ENCODE measurements at regions not wholly inside any gene's neighbourhood (a gene's known extent, or its start where the extent isn't known, plus 50 kb on each side); places are given as distances from the start of the nearest gene placed in this dataset.

DNA sequence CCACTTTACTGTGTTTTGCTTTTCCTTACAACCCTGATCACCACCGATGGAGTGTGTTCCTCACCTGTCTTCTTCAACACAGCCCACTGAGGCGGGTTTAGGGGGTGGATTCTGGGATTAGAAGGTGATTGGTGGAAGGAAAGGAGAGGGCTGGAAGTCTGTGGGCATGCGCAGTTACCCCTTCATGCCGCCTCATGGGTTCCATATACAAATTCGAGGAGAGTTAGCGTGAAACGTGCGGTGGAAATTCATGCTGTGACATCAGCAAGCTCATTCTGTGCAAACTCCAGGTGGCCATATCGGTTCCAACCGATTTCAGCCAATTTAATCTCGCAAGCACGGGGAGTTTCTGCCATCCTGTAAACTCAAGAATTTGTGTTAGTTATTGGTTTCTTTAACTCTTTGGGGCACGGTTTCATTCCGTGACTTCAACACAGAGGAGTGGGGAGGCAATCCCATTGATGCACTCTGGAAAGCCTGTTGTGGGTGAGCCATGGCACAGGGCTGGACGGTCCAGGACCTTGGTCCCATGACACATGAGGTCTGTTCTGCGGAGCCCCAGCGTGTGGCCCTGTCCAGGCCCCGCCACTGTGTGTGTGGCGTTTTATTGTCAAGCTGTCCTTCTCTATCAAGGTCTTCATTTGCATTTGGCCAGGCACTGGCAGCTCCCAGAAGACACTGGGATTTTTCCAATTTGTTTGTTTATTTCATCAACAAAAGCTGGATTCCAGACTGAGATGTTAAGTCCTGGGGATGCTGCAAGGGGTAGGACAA lies 482.8 kb upstream of the SULF2 start:
- Histone ChIP-seq H3K14ac (ENCODE audit: low read length in 2 of 2) (no peak overlapping the region), H3K4me3 (ENCODE audit: insufficient read depth in 1 of 2, low read depth in 1 of 2, low read length in 2 of 2) (no peak overlapping the region), H3K27ac (ENCODE audit: low read length, poor library complexity, severe bottlenecking) (no peak overlapping the region), H3K4ac (ENCODE audit: low read depth in 1 of 2, low read length in 2 of 2) (no peak overlapping the region), H3K27me3 (ENCODE audit: control insufficient read depth in 1 of 2, insufficient read depth in 1 of 2, low read length in 2 of 2) (peaks cover 57 to 80% of the 10 kb centered on the region in 2 experiments), H2BK120ac (ENCODE audit: low read depth, low read length) (no peak overlapping the region), H2BK5ac (ENCODE audit: low read depth, low read length, poor library complexity, severe bottlenecking) (no peak overlapping the region), H3K9me3 (ENCODE audit: control insufficient read depth, low read length) (peaks cover 7% of the 10 kb centered on the region), H2AFZ (ENCODE audit: low read depth, low read length) (no peak overlapping the region), H4K91ac (ENCODE audit: low read length) (no peak overlapping the region), H2BK12ac (ENCODE audit: low read length in 2 of 2) (no peak overlapping the region), H3K36me3 (ENCODE audit: control insufficient read depth in 1 of 2, insufficient read depth in 2 of 2, low read depth in 1 of 2, low read length in 2 of 2) (no peaks in the 10 kb centered on the region), H3K79me1 (replicated peaks; ENCODE audit: low read length, poor library complexity, severe bottlenecking) (no peaks in the 10 kb centered on the region), H4K8ac (ENCODE audit: low read length) (no peak overlapping the region), H3K9ac (ENCODE audit: low read length) (no peak overlapping the region), H3K23ac (ENCODE audit: low read length in 2 of 2) (no peak overlapping the region), H3K4me2 (ENCODE audit: low read length, poor library complexity, severe bottlenecking) (no peak overlapping the region), H2BK15ac (ENCODE audit: low read depth, poor library complexity, severe bottlenecking) (no peak overlapping the region), H3K18ac (ENCODE audit: low read depth in 1 of 2, low read length in 2 of 2) (no peak overlapping the region), H2AK5ac (ENCODE audit: low read length, severe bottlenecking) (no peak overlapping the region), H3K4me1 (ENCODE audit: control insufficient read depth, insufficient read depth, low read depth, low read length) (no peaks in the 10 kb centered on the region)
- no peak for DNase-seq
- WGBS: 90% methylated on average over 18 of the region's 19 CpGs

DNA sequence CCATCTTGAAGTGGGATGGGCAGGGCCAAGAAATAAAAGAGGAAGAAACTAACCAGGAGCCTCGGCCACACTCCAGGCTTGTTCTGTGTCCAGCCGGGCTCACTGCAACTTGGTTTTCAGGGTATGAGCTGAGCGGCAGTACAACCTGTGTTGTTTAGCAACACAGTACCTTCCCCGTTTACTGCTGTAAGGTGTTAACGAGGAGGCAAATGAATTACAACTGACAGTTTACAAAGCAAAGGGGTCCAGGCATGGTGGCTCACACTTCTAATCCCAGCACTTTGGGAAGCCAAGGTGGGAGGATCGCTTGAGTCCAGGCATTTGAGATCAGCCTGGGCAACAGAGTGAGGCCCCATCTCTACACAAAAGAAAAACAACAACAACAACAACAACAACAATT lies 481.3 kb upstream of the SULF2 start:
- Histone ChIP-seq H2BK15ac (ENCODE audit: low read depth, poor library complexity, severe bottlenecking) (no peak overlapping the region), H3K4me1 (ENCODE audit: control insufficient read depth, insufficient read depth, low read depth, low read length) (no peaks in the 10 kb centered on the region), H3K4me3 (ENCODE audit: insufficient read depth in 1 of 2, low read depth in 1 of 2, low read length in 2 of 2) (no peak overlapping the region), H2BK120ac (ENCODE audit: low read depth, low read length) (no peak overlapping the region), H3K27ac (ENCODE audit: low read length, poor library complexity, severe bottlenecking) (no peak overlapping the region), H4K91ac (ENCODE audit: low read length) (no peak overlapping the region), H3K79me1 (replicated peaks; ENCODE audit: low read length, poor library complexity, severe bottlenecking) (no peaks in the 10 kb centered on the region), H4K8ac (ENCODE audit: low read length) (peak overlapping the region; percentile 38), H3K4me2 (ENCODE audit: low read length, poor library complexity, severe bottlenecking) (no peak overlapping the region), H2AK5ac (ENCODE audit: low read length, severe bottlenecking) (no peak overlapping the region), H3K36me3 (ENCODE audit: control insufficient read depth in 1 of 2, insufficient read depth in 2 of 2, low read depth in 1 of 2, low read length in 2 of 2) (no peaks in the 10 kb centered on the region), H2AFZ (ENCODE audit: low read depth, low read length) (no peak overlapping the region), H3K4ac (ENCODE audit: low read depth in 1 of 2, low read length in 2 of 2) (no peak overlapping the region), H3K14ac (ENCODE audit: low read length in 2 of 2) (no peak overlapping the region), H3K9ac (ENCODE audit: low read length) (no peak overlapping the region), H3K18ac (ENCODE audit: low read depth in 1 of 2, low read length in 2 of 2) (no peak overlapping the region), H3K9me3 (ENCODE audit: control insufficient read depth, low read length) (peaks cover 7% of the 10 kb centered on the region), H3K23ac (ENCODE audit: low read length in 2 of 2) (no peak overlapping the region), H2BK5ac (ENCODE audit: low read depth, low read length, poor library complexity, severe bottlenecking) (no peak overlapping the region), H3K27me3 (ENCODE audit: control insufficient read depth in 1 of 2, insufficient read depth in 1 of 2, low read length in 2 of 2) (peaks cover 52 to 79% of the 10 kb centered on the region in 2 experiments), H2BK12ac (ENCODE audit: low read length in 2 of 2) (no peak overlapping the region)
- no peak for DNase-seq
- WGBS: 77% methylated on average over 6 of the region's 6 CpGs

DNA sequence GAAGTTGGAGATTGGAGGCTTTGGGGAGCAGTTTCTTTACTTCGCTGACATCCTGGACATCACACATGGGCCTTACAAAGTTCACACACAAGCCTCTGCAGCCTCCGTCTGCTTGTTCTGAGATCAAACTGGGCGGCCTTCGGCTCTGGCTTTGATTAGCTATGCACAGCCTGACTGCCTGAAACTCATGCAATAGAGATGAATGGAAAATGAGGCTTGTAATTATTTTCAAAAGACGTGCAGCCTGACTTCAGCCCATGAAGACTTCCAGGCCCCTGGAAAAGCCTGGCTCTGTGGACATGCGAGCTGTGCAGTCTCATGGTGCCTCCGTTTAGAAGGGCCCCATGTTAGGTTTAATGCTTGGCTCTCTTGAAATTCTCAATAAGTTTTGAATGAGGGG lies 480.5 kb upstream of the SULF2 start:
- peaks cover 7% of the 10 kb centered on the region for H3K9me3 ChIP-seq (ENCODE audit: control insufficient read depth, low read length)
- H3K23ac ChIP-seq (ENCODE audit: low read length in 2 of 2): no peak overlapping the region
- 77% methylated on average over 7 of the region's 7 CpGs for WGBS

DNA sequence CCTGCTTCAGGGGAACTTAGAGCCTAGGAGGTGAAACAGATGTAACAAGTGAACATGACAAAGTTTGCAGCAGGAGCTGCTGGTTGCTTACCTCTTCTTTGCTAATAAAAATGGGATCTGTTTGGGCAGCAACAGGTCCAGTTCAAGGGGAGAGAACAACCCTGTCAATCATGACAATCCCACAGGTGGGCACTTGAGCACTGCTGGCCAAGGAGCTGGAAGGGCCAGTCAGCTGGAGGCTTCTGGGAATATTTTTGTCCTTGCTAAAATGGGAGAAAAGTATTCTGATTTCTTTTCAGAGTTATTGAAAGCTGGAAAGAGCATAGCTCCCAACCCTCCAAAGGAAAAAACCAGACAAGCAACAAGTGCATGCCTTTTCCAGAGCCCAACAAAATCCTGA lies 477.7 kb upstream of the SULF2 start:
- Histone ChIP-seq H2BK120ac (ENCODE audit: low read depth, low read length) (no peak overlapping the region), H2AFZ (ENCODE audit: low read depth, low read length) (no peak overlapping the region), H4K8ac (ENCODE audit: low read length) (no peak overlapping the region), H3K14ac (ENCODE audit: low read length in 2 of 2) (no peak overlapping the region), H3K4ac (ENCODE audit: low read depth in 1 of 2, low read length in 2 of 2) (no peak overlapping the region), H3K36me3 (ENCODE audit: control insufficient read depth in 1 of 2, insufficient read depth in 2 of 2, low read depth in 1 of 2, low read length in 2 of 2) (no peaks in the 10 kb centered on the region), H3K27ac (ENCODE audit: low read length, poor library complexity, severe bottlenecking) (no peak overlapping the region), H3K18ac (ENCODE audit: low read depth in 1 of 2, low read length in 2 of 2) (no peak overlapping the region), H3K23ac (ENCODE audit: low read length in 2 of 2) (no peak overlapping the region), H3K4me1 (ENCODE audit: control insufficient read depth, insufficient read depth, low read depth, low read length) (peaks cover 6% of the 10 kb centered on the region), H3K4me2 (ENCODE audit: low read length, poor library complexity, severe bottlenecking) (no peak overlapping the region), H2BK5ac (ENCODE audit: low read depth, low read length, poor library complexity, severe bottlenecking) (no peak overlapping the region), H3K9me3 (ENCODE audit: control insufficient read depth, low read length) (peaks cover 7% of the 10 kb centered on the region), H2BK12ac (ENCODE audit: low read length in 2 of 2) (no peak overlapping the region), H3K79me1 (replicated peaks; ENCODE audit: low read length, poor library complexity, severe bottlenecking) (no peaks in the 10 kb centered on the region), H2BK15ac (ENCODE audit: low read depth, poor library complexity, severe bottlenecking) (no peak overlapping the region), H3K4me3 (ENCODE audit: insufficient read depth in 1 of 2, low read depth in 1 of 2, low read length in 2 of 2) (no peak overlapping the region), H2AK5ac (ENCODE audit: low read length, severe bottlenecking) (no peak overlapping the region), H3K27me3 (ENCODE audit: control insufficient read depth in 1 of 2, insufficient read depth in 1 of 2, low read length in 2 of 2) (peaks cover 46 to 79% of the 10 kb centered on the region in 2 experiments), H3K9ac (ENCODE audit: low read length) (no peak overlapping the region), H4K91ac (ENCODE audit: low read length) (no peak overlapping the region)
- DNase-seq: no peak

More for the DNA sequence above, 480.5 kb upstream of the SULF2 start:
- no peak overlapping the region for H3K27ac ChIP-seq (ENCODE audit: low read length, poor library complexity, severe bottlenecking)
- no peak overlapping the region for H2BK12ac ChIP-seq (ENCODE audit: low read length in 2 of 2)
- H2BK120ac ChIP-seq (ENCODE audit: low read depth, low read length): no peak overlapping the region
- no peak overlapping the region for H3K4me3 ChIP-seq (ENCODE audit: insufficient read depth in 1 of 2, low read depth in 1 of 2, low read length in 2 of 2)
- no peak overlapping the region for H2BK15ac ChIP-seq (ENCODE audit: low read depth, poor library complexity, severe bottlenecking)
- no peak overlapping the region for H3K9ac ChIP-seq (ENCODE audit: low read length)
- H4K8ac ChIP-seq (ENCODE audit: low read length): no peak overlapping the region
- peaks cover 44 to 83% of the 10 kb centered on the region in 2 experiments for H3K27me3 ChIP-seq (ENCODE audit: control insufficient read depth in 1 of 2, insufficient read depth in 1 of 2, low read length in 2 of 2)
- H2AK5ac ChIP-seq (ENCODE audit: low read length, severe bottlenecking): no peak overlapping the region
- no peak overlapping the region for H3K14ac ChIP-seq (ENCODE audit: low read length in 2 of 2)
- no peak overlapping the region for H3K4me2 ChIP-seq (ENCODE audit: low read length, poor library complexity, severe bottlenecking)
- H2AFZ ChIP-seq (ENCODE audit: low read depth, low read length): no peak overlapping the region
- DNase-seq: no peak
- no peak overlapping the region for H4K91ac ChIP-seq (ENCODE audit: low read length)
- H3K36me3 ChIP-seq (ENCODE audit: control insufficient read depth in 1 of 2, insufficient read depth in 2 of 2, low read depth in 1 of 2, low read length in 2 of 2): no peaks in the 10 kb centered on the region
- H3K79me1 ChIP-seq (replicated peaks; ENCODE audit: low read length, poor library complexity, severe bottlenecking): no peaks in the 10 kb centered on the region
- H3K18ac ChIP-seq (ENCODE audit: low read depth in 1 of 2, low read length in 2 of 2): no peak overlapping the region
- no peak overlapping the region for H3K4ac ChIP-seq (ENCODE audit: low read depth in 1 of 2, low read length in 2 of 2)
- H3K4me1 ChIP-seq (ENCODE audit: control insufficient read depth, insufficient read depth, low read depth, low read length): no peaks in the 10 kb centered on the region
- H2BK5ac ChIP-seq (ENCODE audit: low read depth, low read length, poor library complexity, severe bottlenecking): no peak overlapping the region
